ENCODE measurements at regions not wholly inside any gene's neighbourhood (a gene's known extent, or its start where the extent isn't known, plus 50 kb on each side); places are given as distances from the start of the nearest gene placed in this dataset.

GRCh38 chr7:45977256-45977780 is 56.2 kb upstream of the IGFBP3 start (continued):
- TF ChIP-seq PAX5 (IDR thresholded peaks at IDR 0.05; ENCODE audit: borderline replicate concordance, low read depth, low read length) (no peak), SMARCA5 (IDR thresholded peaks at IDR 0.05) (no peak), MTA2 (IDR thresholded peaks at IDR 0.05; ENCODE audit: low read depth) (no peak), E4F1 (IDR thresholded peaks at IDR 0.05; ENCODE audit: borderline replicate concordance, partially characterized antibody) (no peak), NRF1 (conservative IDR thresholded peaks at IDR 0.05; ENCODE audit: low read depth, low read length) (no peak), USF2 (IDR thresholded peaks at IDR 0.05; ENCODE audit: borderline replicate concordance, low read depth, low read length) (no peak)

GRCh38 chr7:45976485-45976856 is 55.4 kb upstream of the IGFBP3 start:
- H3K9ac ChIP-seq (ENCODE audit: control insufficient read depth, insufficient read depth, low read length) = no peak overlapping the region
- FAIRE-seq (no peak), DNase-seq (ENCODE audit: low read depth, low spot score) (no peak), ATAC-seq (no peak)
- WGBS (ENCODE audit: insufficient coverage, insufficient replicate concordance, low lambda C conversion rate, missing lambda C conversion rate) = 6% methylated on average over 3 of the region's 3 CpGs
- intact Hi-C loops (cut with micrococcal nuclease; ENCODE audit: unreplicated experiment) = no loop called here
- in situ Hi-C loops (cut with MboI) = no loop called here
- H3K4me3 ChIP-seq = no peak overlapping the region
- no peak overlapping the region for H3K27ac ChIP-seq (ENCODE audit: control insufficient read depth, insufficient read depth)
- H3K4me1 ChIP-seq (ENCODE audit: control insufficient read depth, insufficient read depth, low read length) = no peaks in the 10 kb centered on the region
- no peaks in the 10 kb centered on the region for H3K9me3 ChIP-seq (replicated peaks; ENCODE audit: control insufficient read depth, insufficient read depth, low read length)
- no peaks in the 10 kb centered on the region for H3K79me2 ChIP-seq (ENCODE audit: control insufficient read depth, insufficient read depth, low read length)
- ChIA-PET RAD21 (ENCODE audit: unreplicated experiment) (interaction anchor here (0.9 to 1.4 kb wide), 2 partner anchors 12 to 80 kb away, joined by 3 to 4 read pairs; no protein-coding TSS in a partner anchor), SMC1A (ENCODE audit: uncharacterized antibody, unreplicated experiment) (interaction anchor here (0.8 kb wide), 1 partner anchor 15 kb away, joined by 4 read pairs; no protein-coding TSS in a partner anchor), POLR2A (no interaction called here), CTCF (interaction anchor here (3.6 kb wide), 1 partner anchor 54 kb away, joined by 9 read pairs; no protein-coding TSS in a partner anchor)
- no peaks in the 10 kb centered on the region for H3K36me3 ChIP-seq (ENCODE audit: control insufficient read depth in 2 of 2, insufficient read depth in 2 of 2, low read length in 1 of 2)
- H2AFZ ChIP-seq (ENCODE audit: control insufficient read depth, low read depth, low read length) = no peak overlapping the region
- BruUV-seq (replicated peaks) = no TSS peak
- TF ChIP-seq EGR1 (IDR thresholded peaks at IDR 0.05; ENCODE audit: borderline replicate concordance in 1 of 2, low read depth in 2 of 2, low read length in 2 of 2) = no peak
- no peaks in the 10 kb centered on the region for H3K27me3 ChIP-seq (replicated peaks in 1 of 2; ENCODE audit: control insufficient read depth in 2 of 2, insufficient read depth in 2 of 2, low read length in 1 of 2)
- no peaks in the 10 kb centered on the region for H4K20me1 ChIP-seq (ENCODE audit: control insufficient read depth, insufficient read depth)
- no peak overlapping the region for H3K4me2 ChIP-seq (ENCODE audit: control insufficient read depth, insufficient read depth)
